ENCODE measurements at regions not wholly inside any gene's neighbourhood (a gene's known extent, or its start where the extent isn't known, plus 50 kb on each side); places are given as distances from the start of the nearest gene placed in this dataset.

DNA sequence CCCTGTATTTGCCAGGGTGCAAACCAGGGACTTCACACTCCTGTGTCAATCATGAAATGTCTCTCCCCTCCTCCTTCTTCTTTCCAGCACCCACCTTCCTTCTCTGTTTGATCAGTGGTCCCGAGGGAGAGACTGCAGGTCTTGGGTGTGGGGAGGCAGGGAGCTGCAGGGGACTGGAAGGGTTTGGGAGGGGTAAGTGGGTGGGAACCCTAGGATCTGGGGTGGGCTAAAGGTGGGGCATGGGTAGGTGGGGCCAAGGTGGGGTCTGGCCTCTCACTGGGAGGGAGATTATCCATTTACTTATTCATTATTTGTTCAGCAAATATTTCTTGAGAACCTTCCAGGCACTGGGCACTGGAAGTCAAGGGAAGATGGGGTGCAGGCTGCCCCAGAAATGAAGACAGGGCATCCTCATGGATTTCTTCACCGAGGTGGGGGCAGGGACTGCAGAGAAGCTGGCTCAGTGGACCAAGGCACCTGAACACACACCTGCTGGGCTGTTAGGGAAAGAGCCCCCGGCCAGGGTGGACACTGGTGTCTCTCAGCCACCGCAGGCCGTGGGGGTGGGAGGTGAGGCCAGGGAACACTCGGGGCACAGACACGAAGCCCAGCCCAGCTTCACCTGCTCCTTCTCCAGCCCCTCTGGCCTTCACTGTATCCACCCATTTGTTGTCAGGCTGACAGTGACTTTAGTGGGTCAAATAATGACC is 193.9 kb upstream of the C1orf174 start:
- TF ChIP-seq CTCF (IDR thresholded peaks at IDR 0.05) (no peak), POLR2AphosphoS5 (IDR thresholded peaks at IDR 0.05; ENCODE audit: low read depth, low read length) (no peak), SIN3A (IDR thresholded peaks at IDR 0.05; ENCODE audit: borderline replicate concordance, insufficient read depth, low read depth, low read length) (no peak), TCF7L2 (IDR thresholded peaks at IDR 0.05; ENCODE audit: low read depth, low read length) (no peak)
- TF ChIP-seq, protein P1, sequence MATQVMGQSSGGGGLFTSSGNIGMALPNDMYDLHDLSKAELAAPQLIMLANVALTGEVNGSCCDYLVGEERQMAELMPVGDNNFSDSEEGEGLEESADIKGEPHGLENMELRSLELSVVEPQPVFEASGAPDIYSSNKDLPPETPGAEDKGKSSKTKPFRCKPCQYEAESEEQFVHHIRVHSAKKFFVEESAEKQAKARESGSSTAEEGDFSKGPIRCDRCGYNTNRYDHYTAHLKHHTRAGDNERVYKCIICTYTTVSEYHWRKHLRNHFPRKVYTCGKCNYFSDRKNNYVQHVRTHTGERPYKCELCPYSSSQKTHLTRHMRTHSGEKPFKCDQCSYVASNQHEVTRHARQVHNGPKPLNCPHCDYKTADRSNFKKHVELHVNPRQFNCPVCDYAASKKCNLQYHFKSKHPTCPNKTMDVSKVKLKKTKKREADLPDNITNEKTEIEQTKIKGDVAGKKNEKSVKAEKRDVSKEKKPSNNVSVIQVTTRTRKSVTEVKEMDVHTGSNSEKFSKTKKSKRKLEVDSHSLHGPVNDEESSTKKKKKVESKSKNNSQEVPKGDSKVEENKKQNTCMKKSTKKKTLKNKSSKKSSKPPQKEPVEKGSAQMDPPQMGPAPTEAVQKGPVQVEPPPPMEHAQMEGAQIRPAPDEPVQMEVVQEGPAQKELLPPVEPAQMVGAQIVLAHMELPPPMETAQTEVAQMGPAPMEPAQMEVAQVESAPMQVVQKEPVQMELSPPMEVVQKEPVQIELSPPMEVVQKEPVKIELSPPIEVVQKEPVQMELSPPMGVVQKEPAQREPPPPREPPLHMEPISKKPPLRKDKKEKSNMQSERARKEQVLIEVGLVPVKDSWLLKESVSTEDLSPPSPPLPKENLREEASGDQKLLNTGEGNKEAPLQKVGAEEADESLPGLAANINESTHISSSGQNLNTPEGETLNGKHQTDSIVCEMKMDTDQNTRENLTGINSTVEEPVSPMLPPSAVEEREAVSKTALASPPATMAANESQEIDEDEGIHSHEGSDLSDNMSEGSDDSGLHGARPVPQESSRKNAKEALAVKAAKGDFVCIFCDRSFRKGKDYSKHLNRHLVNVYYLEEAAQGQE (IDR thresholded peaks at IDR 0.05; ENCODE audit: insufficient read depth in 1 of 2, low read depth in 2 of 2, low read length in 1 of 2) = no peak

Measured in Panc1 (cell line).